ENCODE measurements at regions not wholly inside any gene's neighbourhood (a gene's known extent, or its start where the extent isn't known, plus 50 kb on each side); places are given as distances from the start of the nearest gene placed in this dataset.
"Not testable (repeated sequence)": the region's sequence is repeated elsewhere in the genome, so short reads cannot be mapped to it uniquely, and the experiment has no call there.

- ATAC-seq, result no peak
- intact Hi-C loops (cut with DNase I, micrococcal nuclease), result no loop called here
- DNase-seq, result no peak
Measured at GRCh38 chr9:81077572-81077971, 611.8 kb downstream of the TLE1 start.

- no peak for ATAC-seq
- intact Hi-C loops (cut with DNase I, micrococcal nuclease), result no loop called here
- no peak for DNase-seq
Measured at GRCh38 chr9:81076131-81076530, 613.2 kb downstream of the TLE1 start.

GRCh38 chr9:81074221-81074620 lies 615.1 kb downstream of the TLE1 start:
- ATAC-seq, result no peak
- intact Hi-C loops (cut with DNase I, micrococcal nuclease), result no loop called here
- DNase-seq, result no peak

- no peak for DNase-seq
- ATAC-seq, result no peak
- intact Hi-C loops (cut with DNase I, micrococcal nuclease), result no loop called here
Measured at GRCh38 chr9:81073821-81074220, 615.5 kb downstream of the TLE1 start.

GRCh38 chr9:81072758-81073157 lies 616.6 kb downstream of the TLE1 start:
- DNase-seq, result no peak
- ATAC-seq, result no peak
- intact Hi-C loops (cut with DNase I, micrococcal nuclease), result no loop called here

- no peak for ATAC-seq
- no peak for DNase-seq
- intact Hi-C loops (cut with DNase I, micrococcal nuclease), result no loop called here
Measured at GRCh38 chr9:81071108-81071507, 618.2 kb downstream of the TLE1 start.

- ATAC-seq, result no peak
- DNase-seq, result no peak
- intact Hi-C loops (cut with DNase I, micrococcal nuclease), result no loop called here
Measured at GRCh38 chr9:81070689-81071088, 618.7 kb downstream of the TLE1 start.

GRCh38 chr9:81069923-81070322 lies 619.4 kb downstream of the TLE1 start:
- intact Hi-C loops (cut with DNase I, micrococcal nuclease), result no loop called here
- DNase-seq (no peak), ATAC-seq (no peak)

GRCh38 chr9:81069038-81069795 lies 620.1 kb downstream of the TLE1 start:
- no peak for DNase-seq
- intact Hi-C loops (cut with DNase I, micrococcal nuclease), result no loop called here
- no peak for ATAC-seq

- DNase-seq; ATAC-seq; intact Hi-C loops (cut with DNase I, micrococcal nuclease): not testable (repeated sequence)
Measured at GRCh38 chr9:81062995-81063394, 626.4 kb downstream of the TLE1 start.

- no peak for ATAC-seq
- DNase-seq, result no peak
- intact Hi-C loops (cut with DNase I, micrococcal nuclease), result no loop called here
Measured at GRCh38 chr9:81058782-81059181, 630.6 kb downstream of the TLE1 start.

GRCh38 chr9:81053298-81054025 lies 635.9 kb downstream of the TLE1 start:
- ATAC-seq (no peak), DNase-seq (no peak)
- intact Hi-C loops (cut with DNase I, micrococcal nuclease), result no loop called here

GRCh38 chr9:81052846-81053245 lies 636.5 kb downstream of the TLE1 start:
- ATAC-seq (no peak), DNase-seq (no peak)
- intact Hi-C loops (cut with DNase I, micrococcal nuclease), result no loop called here

GRCh38 chr9:81047280-81047679 lies 642.1 kb downstream of the TLE1 start:
- DNase-seq (no peak), ATAC-seq (no peak)
- intact Hi-C loops (cut with DNase I, micrococcal nuclease), result no loop called here

GRCh38 chr9:81045658-81046057 lies 643.7 kb downstream of the TLE1 start:
- DNase-seq (no peak), ATAC-seq (peak; percentile 95)
- intact Hi-C loops (cut with DNase I, micrococcal nuclease), result no loop called here

GRCh38 chr9:81037889-81038288 lies 651.5 kb downstream of the TLE1 start:
- intact Hi-C loops (cut with DNase I, micrococcal nuclease), result no loop called here
- ATAC-seq, result no peak
- DNase-seq, result no peak

GRCh38 chr9:81035601-81036000 lies 653.7 kb downstream of the TLE1 start:
- no peak for ATAC-seq
- intact Hi-C loops (cut with DNase I, micrococcal nuclease), result no loop called here
- no peak for DNase-seq

- DNase-seq, result no peak
- intact Hi-C loops (cut with DNase I, micrococcal nuclease), result no loop called here
- no peak for ATAC-seq
Measured at GRCh38 chr9:81035171-81035570, 654.2 kb downstream of the TLE1 start.

GRCh38 chr9:81032831-81033230 lies 656.5 kb downstream of the TLE1 start:
- no peak for ATAC-seq
- intact Hi-C loops (cut with DNase I, micrococcal nuclease), result no loop called here
- no peak for DNase-seq

- ATAC-seq, result no peak
- intact Hi-C loops (cut with DNase I, micrococcal nuclease), result no loop called here
- DNase-seq, result no peak
Measured at GRCh38 chr9:81032030-81032572, 657.2 kb downstream of the TLE1 start.

Measured in left colon (tissue), 2 donors.